Islet of Langerhans (tissue), 1 donor: ENCODE measurements at regions not wholly inside any gene's neighbourhood (a gene's known extent, or its start where the extent isn't known, plus 50 kb on each side); places are given as distances from the start of the nearest gene placed in this dataset.
"Not testable (repeated sequence)": the region's sequence is repeated elsewhere in the genome, so short reads cannot be mapped to it uniquely, and the experiment has no call there.

Experiments used
- FAIRE-seq: peaks from one replicate; lab custom pipeline; 2011; peaks lifted over from hg19 to GRCh38; lab: Jason Lieb, UNC

DNA sequence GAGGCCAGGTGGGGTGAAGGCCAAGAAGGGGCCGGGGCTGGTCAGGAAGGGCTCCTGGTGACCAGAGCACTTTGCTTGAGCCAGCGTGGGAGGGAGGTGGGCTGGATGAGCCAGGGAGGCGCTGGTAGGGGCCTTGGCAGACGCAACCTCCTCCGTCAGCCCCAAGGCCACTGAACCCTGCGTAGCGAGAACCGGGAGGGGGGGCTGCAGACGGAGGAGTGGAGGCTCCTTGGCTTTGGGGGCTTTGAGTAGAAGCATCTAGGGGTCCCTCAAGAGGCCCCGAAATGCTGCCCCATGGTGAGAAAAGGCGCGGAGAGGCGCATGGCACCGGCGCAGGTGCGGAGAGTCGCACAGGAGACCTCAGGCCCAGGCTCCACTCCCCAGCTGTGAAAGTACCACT lies 1888.0 kb upstream of the CDH9 start:
- FAIRE-seq: no peak

DNA sequence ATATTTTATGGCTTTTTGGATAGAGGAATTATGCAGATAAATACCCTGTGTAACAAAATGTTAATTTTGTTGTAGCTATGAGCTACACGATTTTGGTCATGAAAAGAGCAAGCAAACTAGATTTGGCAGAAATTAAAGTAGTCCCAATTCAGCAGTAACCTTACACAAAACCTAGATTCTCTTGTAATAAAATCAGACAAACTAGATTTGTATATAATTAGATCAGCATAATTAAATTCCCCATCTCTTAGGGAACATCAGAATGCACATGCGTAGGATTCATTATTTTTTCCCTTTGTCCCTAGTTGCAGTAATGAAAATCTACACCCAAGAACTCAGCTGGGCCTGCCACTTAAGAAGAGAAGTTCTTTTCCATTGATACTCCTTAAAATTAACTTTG lies 1879.2 kb upstream of the CDH9 start:
- no peak for FAIRE-seq

DNA sequence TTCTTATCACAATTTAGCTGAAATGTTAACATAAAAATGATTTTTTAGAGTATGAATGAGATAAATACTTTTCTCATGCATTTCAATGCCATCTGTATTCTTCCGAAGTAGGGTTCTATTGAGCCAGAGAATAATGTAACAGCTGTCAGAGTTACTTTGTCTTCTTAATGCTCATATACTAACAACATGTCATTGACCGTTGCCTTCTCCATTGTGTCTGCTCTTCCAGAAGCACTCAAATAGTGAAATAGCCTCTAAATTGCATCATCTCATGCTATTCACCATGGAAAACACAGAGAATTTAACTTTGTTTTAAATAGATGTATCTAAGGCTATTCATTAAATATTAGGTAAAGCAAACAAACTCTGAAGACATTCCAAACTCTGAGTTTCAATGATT lies 1875.9 kb upstream of the CDH9 start:
- FAIRE-seq: no peak

DNA sequence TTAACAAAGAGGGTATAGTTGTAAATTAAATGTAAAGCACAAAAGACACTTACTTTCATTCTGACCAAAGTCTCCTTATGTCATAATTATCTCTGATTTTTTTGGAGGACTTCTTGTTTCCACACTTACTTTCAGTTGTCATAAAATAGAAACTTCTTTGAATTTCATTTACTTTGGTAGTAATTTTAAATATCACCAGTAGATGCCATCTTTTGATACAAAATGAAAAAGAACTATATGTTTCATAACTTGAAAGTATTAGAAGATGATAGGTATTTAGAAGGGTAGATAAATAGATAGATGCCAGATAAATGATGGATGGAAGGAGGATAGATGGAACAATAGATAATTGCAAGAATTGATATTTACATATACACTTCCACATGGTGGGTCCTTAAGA lies 1865.3 kb upstream of the CDH9 start:
- FAIRE-seq: no peak

DNA sequence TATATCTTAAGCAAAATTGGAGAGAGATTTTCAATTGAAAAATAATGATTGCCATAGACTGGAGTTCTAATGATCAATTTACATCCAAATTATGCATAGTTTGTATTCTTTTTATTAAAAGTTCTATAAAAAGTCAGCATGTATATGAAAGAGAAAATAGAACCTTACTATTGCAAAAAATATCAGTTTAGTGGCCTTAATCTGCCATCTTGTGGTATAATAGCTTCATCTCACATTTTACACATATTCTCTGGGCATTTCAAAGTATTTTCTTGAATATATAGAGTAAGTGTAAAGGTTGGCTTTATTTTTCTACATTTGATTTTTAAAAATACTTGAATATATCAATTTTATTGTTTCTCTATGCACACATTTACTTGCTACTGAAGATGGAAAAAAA lies 1858.6 kb upstream of the CDH9 start:
- FAIRE-seq: peak; percentile 62

DNA sequence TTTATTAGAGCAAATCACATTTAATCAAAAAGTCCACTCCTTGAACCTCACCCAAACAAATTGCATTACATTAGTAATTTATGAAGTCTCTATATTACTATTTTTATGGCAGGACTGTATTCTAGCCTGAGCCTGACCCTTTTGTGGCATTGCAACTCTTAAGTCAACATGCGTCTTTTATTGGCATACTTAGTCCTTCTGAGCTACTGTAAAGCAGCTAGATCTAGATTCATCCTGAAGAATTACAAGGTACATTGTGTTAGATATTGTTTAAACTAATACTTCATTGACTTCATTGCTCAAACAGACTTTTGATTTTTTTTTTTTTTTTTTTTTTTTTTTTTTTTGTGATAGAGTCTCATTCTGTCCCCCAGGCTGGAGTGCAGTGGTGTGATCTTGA lies 1842.5 kb upstream of the CDH9 start:
- no peak for FAIRE-seq

DNA sequence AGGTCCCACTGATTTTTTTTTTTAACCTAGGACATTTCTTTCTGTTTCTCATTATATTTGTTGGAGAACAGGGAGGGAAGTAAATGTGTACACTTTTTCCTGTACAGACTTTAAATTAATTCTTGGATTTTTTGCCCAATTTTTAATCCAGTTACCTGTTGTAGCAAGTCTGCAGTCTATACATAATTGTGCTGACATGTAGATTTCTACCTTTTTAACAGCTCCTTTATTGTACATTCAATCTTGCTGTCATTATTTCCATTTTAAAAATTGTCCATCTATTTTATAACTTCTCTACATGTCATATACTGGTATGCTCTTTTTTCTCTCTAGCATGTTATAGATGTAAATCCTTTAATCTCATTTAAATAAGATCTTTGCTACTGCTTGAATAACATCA lies 1838.7 kb upstream of the CDH9 start:
- no peak for FAIRE-seq

DNA sequence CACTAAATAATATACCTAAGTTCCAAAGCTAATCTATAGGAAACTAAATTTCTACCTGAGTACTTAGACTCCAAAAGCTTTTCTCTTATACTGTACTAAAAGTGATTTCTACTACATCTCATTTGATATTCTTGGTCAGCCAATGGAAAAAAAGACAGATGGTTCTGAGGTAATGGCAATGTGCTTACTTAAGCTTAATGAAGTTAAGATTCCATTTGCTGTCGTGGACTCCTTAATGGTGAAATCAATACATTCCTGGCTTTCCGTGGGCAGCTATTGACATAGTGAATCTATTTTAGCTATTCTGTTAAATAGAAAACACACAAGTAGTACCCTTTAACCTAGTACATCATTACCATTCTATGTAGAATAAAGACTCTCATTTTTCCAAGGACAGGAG lies 1825.6 kb upstream of the CDH9 start:
- no peak for FAIRE-seq

DNA sequence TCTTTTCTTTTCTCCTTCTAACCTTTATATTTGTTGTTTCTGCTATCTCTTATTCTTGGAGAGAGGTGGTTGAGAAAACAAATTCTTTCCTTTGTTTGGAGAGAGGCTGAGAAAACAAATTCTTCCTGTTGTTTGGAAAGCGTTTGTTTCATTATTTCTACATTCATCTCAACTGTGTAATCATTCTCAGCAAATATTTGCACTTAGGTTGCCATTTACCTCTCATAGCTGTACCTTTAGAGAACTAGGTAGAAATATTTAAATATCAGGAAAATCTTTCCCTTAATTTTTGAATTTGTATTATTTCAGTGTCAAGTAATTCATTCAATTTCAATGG lies 1824.4 kb upstream of the CDH9 start:
- FAIRE-seq: no peak

DNA sequence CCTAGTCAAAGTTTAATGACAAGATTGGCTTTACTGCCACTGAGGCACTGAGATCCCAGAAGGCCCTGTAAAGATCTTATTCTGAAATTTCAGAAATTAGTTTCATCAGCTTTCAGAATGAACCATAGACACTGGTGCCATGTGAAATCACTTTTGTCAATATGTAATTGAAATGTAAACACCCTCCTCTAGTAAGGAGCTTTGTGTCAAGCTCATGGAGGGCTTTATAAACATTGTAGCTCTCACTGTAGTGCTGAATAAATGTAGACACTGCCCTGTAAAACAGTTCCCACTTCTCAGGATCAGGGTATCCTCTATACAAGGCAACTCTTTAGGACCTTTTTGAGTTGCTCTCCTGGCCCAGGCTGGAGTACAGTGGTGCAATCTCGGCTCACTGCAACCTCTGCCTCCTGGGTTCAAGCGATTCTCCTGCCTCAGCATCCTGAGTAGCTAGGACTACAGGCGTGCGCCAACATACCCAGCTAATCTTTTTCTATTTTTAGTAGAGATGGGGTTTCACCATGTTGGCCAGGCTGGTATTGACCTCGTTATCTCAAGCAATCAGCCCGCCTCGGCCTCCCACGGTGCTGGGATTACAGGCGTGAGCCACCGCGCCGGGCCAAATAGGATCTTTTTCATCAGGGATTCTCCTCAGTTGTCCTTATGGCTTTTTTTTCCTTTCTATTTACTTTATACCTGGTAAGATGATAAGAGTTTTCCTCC lies 1823.9 kb upstream of the CDH9 start:
- FAIRE-seq: no peak

DNA sequence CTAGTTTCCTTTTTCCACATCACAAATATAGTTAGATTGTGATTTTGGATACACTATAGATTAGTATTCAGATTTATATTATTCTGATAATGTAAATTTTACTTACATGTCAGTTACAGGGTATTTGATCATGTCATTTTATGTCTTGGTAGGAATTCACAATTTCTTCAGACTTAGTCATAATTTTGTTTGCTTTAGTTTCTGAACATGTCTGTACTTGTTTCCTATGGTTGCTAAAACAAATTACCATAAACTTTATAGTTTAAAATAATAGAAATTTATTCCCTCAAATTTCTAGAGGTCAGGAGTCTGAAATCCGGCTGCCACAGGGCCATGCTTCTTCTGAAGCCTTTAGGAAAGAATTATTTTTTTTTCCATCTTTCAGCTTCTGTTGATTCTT lies 1817.2 kb upstream of the CDH9 start:
- FAIRE-seq: no peak

DNA sequence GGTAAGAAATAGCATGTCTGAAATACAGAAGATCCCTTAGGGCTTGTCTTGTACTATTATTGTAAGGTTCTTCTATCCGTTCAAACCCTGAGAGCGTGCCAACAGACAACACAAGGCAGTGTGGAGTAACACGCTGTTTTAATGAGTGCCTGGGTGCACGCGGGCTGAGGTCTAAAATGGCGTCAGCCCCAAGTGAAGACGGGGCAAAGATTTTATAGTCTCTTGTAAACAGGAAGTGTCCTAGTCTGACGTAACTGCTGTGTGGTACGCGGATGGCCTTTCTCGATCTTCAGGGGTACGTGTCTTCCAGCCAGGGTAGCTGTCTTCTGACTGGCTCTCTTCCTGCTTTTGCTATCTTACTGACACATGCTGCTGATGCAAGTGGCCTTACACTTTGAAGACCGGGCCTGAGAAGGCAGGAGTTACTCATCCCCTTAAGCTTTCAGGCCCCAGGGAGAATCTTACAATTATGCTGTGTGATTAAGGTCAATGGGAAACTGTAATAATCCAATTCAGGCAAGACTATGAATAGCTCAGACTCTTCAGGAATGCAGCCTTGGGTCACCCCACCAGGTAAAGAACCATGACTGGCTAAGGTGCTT lies 1812.0 kb upstream of the CDH9 start:
- FAIRE-seq: no peak

DNA sequence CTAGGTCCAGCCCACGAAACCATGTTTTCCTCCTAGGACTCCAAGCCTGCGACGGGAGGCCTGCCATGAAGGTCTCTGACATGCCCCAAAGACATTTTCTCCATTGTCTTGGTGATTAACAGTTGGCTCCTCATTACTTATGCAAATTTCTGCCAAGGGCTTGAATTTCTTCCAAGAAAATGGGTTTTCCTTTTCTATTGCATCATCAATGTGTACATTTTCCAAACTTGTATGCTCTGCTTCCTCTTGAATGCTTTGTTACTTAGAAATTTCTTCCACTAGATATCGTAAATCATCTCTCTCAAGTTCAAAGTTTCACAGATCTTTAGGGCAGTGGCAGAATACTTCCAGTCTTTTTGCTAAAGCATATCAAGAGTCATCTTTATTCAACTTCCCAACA lies 1792.7 kb upstream of the CDH9 start:
- no peak for FAIRE-seq

DNA sequence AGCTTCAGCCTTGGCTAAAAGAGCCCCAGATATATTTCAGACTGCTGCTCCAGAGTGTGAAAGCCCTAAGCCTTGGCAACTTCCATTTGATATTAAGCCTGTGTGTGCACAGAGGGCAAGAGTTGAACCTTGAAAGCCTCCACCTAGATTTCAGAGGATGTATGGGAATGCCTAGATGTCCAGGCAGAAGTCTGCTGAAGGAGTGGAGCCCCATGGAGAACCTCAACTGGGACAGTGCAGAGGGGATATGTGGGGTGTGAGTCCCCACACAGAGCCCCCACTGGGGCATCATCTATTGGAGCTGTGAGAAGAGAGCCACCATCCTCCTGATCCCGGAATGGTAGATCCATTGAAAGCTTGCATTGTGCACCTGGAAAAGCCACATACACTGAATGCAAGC lies 1784.8 kb upstream of the CDH9 start:
- no peak for FAIRE-seq

DNA sequence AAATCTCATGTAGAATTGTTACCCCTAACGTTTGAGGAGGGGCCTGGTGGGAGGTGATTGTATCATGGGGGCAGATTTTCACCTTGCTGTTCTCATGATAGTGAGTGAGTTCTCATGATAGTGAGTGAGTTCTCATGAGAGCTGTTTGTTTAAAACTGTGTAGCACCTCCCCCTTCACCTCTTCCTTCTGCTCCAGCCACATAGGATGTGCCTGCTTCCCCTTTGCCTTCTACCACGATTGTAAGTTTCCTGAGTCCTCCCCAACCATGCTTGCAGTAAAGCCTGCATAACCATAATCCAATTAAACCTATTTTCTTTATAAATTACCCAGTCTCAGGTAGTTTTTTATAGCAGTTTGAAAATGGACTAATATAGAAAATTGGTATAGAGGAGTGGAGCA lies 1783.7 kb upstream of the CDH9 start:
- no peak for FAIRE-seq

DNA sequence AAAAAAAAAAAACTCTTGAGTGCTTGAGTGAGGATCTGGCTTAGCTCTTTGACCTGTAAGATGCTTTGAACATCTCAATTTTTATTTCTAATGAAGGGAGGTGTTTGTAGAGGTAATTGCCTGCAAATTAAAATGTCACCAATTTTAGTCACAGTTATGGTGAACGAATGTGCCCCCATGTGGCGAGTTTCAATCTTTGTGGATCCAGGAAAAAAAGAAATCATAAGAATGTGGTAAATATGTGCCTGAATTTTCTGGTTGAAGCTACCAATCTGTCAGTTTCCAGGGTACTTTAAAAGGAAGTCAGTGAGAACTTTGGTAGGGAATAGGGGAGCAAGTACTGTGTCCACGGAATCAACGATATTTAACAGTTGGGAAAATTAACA lies 1772.4 kb upstream of the CDH9 start:
- FAIRE-seq: no peak

DNA sequence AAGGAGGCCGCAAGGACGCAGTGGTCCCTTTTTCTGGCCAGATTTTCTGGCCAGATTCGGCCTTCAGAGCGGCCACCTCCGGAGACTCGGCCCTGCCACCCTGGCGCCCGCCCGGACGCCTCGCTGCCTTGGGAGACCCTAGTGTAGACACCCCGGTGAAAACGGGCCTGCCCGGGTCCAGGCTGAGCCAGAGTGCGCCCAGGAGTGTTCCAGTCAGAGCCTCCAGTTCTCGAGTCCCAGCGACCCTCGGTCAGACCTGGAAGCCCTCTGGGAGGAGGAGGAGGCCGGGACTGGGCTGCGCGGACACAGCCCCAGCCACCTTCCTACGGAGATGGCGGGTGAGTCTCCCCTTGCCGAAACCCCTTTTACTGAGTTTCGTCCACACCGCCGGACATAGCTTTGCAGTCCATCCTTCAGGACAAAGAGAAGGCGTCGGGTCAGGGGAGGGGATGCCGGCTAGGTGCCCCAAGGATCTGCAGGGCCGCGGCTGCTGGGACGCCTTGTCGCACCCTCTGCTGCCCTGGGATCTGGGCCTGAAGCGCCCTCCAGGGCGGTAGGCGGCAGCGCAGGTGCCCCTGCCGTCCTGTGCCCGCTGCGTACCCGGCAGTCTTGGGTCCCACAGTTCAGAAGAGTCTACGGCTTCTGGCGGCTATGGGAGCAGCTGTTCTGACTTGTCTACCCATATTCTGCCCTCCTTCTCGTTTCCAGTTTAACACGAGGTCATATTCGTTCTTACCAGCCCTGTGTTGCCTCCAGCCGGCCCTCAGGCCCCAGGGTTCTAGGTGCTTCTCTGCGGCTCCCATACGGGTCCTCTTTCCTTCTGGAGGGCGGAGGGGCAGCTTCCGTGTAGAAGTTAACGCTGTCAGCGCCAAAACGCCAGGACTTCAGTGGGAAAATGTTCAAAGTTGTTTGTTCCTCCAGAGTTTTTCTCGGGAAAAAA lies 1771.7 kb upstream of the CDH9 start:
- FAIRE-seq: no peak

DNA sequence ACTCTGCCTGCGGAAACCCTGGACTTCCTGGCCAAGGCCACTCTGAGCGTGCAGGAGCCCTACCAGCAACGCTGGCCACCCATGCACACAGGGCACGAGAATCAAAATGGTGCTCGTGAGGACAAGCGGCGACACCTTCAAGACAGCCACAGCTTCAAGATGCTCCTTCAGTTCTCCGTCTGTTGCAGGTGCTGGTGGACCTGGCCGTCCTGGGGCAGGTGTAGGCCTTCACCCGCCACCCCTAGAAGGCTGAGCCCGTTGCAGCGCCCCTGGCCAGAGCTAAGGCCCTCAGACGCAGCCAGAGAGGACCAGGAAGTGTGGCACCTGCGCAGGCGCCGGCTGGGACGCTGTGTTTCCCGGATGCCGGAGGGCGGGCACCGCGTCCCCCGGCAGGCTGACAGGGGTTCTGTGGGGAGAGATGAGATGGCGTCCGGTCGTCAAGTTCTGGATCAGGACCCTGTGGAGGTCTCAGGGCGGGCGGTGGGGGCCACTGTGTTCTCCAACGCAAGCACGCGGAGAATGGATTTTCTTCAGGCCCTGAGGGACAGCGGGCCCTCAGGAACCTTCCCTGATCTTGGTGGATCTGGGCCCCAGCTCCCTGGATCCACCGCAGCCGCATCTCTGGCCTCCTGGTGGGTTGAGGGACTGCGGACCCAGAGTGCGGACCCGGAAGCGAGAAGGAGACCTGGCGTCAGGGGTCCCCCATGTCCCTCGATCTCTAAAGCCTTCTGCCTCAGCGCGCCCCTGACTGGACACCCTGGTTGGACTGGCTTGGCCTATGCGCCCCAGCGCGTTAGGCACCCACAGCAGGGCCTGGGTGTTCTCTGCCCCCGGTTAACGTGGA lies 1770.8 kb upstream of the CDH9 start:
- no peak for FAIRE-seq

DNA sequence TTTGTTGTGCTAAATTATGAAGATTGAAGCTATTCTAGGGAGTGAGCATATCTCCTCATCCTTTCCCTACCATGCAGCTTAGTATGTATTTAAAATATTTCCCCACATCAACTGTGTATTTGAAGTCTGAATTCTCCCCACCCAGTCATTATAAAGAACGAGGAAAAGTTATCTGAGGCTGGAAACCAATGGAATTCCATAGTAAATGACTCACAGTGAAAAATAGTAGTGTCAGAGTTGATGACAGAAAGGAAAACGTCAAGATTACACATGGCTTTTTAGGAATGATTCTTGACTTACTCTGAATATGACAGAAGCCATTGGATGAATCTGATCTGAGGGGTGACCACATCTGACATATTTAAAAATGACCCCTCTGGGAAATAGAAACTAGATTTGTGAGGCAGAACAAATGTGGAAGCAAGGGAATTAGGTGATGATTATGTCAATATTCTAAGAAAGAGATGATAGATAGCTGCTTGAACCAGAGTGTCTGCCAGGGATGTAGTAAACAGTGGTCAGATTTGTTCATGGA lies 1768.9 kb upstream of the CDH9 start:
- no peak for FAIRE-seq

DNA sequence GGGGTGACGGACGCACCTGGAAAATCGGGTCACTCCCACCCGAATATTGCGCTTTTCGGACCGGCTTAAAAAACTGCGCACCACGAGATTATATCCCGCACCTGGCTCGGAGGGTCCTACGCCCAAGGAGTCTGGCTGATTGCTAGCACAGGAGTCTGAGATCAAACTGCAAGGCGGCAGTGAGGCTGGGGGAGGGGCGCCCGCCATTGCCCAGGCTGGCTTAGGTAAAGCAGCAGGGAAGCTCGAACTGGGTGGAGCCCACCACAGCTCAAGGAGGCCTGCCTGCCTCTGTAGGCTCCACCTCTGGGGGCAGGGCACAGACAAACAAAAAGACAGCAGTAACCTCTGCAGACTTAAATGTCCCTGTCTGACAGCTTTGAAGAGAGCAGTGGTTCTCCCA lies 1760.6 kb upstream of the CDH9 start:
- FAIRE-seq: not testable (repeated sequence)

DNA sequence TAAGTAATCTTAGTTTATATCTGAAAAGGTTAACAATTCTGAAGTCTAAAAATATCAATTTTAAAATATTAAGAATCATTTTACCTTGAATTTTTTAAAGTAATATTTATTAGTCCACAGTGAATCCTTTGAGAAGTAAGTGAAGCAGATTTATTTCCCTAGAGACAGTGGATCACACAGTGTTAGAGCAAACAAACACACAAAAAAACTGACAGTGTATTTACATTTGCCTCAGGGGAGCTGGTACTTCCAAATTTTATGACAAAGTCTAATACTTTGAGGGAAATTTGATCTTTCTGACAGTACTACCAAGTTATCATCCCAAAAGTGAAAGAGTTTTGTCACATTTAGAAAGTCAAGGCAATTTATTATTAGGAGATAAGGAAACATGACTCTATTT lies 1750.6 kb upstream of the CDH9 start:
- no peak for FAIRE-seq

DNA sequence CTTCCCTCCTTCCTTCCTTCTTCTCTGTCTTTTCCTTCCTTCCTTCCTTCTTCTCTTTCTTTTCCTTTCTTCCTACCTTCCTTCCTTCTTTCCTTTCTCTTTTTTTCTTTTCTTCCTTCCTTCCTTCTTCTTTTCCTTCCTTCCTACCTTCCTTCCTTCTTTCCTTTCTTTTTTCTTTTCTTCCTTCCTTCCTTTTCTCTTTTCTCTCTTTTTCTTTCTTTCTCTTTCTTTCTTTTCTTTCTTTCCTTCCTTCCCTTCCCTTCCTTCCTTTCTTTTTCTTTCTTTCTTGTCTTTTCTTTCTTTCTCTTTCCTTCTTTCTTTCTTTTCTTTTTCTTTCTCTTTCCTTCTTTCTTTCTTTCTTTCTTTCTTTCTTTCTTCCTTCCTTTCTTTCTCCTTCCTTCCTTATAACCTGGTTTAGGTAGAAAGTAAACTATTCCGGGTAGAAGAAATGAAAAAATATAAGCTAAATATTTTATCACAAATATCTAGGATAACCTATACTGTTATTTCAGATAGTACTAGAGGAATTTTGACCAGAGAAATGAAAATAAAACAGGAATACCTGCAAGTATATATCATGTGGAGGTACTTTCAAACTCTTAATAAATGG lies 1741.8 kb upstream of the CDH9 start:
- no peak for FAIRE-seq
